ENCODE measurements at regions not wholly inside any gene's neighbourhood (a gene's known extent, or its start where the extent isn't known, plus 50 kb on each side); places are given as distances from the start of the nearest gene placed in this dataset.
A peak's percentile ranks its signal among the peaks of the same experiment; 100 is the strongest.

GRCh38 chr1:2866422-2867086, 65.1 kb upstream of the TTC34 start:
- DNase-seq = no peak

- DNase-seq = no peak
Observed at GRCh38 chr1:2867087-2867425, 65.6 kb upstream of the TTC34 start.

- DNase-seq = no peak
Observed at GRCh38 chr1:2867861-2868260, 66.4 kb upstream of the TTC34 start.

- DNase-seq = no peak
Observed at GRCh38 chr1:2868571-2869195, 67.2 kb upstream of the TTC34 start.

DNA sequence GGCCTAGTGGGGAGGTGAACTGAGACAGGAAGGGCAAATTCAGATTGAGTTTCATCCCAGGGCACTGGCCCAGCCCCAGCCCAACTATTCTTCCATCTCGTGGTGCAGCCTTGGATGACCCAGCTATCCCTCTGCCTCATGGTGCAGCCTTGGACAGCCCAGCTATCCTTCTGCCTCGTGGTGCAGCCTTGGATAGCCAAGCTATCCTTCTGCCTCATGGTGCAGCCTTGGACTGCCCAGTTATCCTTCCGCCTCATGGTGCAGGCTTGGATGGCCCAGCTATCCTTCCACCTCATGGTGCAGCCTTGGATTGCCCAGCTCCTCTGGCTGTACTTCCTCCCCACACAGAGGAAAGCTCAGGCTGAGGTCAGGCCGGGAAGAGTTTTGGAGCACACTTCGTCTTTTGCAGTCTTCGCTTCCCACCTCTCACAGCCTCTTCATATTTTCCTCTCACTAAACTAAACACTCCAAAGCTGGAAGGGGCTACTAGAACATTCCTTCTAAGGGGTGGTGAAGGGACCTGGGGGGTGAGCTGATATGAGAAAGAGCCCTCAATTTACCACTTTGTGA, 69.8 kb upstream of the TTC34 start:
- DNase-seq = no peak

DNA sequence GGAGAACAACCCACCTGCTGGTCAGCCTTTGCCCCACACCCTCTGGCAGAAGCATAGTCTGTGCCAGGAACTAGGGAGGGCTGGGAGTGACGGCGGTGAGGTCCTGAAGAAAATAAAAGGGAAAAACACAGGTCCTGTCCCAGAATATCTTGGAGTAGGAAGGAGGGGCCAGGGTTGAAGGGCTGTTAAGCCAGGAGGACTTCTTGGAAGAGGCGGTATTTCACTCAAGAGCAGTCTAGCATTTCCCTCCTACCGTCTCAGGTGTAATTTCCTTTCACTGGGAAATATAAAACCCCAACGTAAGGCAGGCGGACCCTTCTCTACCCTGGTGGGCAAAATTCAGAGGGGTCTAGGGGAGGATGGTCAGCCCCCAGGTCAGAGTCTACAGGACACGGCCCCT, 72.7 kb upstream of the TTC34 start:
- DNase-seq = no peak

- no peak for DNase-seq
Observed at GRCh38 chr1:2874607-2875480, 73.4 kb upstream of the TTC34 start.

DNA sequence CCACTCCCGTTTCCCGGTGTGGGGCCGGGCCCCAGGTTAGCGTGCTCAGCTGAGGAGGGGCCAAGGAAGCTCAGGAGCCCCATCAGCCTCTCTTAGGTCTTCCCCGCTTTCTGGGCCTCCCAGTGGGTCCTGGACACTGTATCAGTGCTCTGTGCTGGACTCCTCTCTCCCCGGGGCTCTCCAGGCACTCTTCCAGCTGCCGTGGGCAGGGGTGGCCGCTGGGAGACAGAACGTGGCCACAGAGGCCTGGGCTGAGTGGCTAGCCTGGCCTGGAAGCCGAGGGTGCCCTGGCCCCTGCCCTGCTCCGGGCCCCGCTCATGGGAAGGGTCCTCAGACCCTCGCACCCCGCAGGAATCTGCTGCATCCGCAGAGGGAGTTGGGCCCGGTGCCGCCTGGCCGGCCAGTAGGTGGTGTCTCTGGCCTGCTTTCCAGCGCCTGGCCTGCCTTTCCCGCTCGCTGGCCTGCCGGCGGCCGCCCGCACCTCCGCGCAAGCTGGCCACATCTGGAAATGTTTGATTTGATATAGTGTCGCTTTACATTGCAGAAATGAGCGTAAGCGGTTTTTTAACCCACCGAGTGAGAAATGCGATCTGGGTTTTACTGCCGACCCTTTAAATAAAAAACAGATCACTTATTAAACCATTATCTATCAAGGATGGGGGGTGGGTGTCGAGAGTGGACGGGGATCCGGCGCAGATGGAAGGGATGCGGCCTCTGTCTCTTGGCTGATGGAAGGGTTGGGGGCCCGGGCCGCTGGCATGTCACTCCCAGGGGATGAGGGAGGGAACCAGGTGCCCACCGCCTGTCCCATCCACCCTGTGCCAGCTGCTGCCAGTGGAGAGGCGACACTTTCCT, 74.4 kb upstream of the TTC34 start:
- peak in 1 of 2 experiments; percentile 3 for DNase-seq

DNA sequence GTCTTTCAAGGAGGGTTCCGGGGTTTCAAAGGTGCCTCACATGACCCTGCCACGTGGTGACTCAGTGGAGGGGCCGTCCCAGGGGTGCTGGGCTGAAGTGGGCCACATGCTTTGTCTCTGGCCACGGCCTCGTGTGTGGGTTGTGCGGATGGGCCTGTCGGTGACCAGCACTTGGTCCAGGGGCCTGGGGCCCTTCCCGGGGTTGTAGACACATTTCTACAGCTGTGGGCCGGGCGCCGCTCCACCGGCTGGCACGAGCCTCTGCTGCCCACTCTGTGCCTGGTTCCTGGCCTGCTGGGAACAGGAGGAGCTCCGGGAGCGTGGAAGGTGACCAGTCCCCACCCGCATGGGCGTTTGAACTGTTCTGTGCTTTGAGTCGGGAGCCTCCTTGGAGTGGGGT, 75.4 kb upstream of the TTC34 start:
- no peak for DNase-seq

- no peak for DNase-seq
Observed at GRCh38 chr1:2877391-2877790, 75.9 kb upstream of the TTC34 start.

DNA sequence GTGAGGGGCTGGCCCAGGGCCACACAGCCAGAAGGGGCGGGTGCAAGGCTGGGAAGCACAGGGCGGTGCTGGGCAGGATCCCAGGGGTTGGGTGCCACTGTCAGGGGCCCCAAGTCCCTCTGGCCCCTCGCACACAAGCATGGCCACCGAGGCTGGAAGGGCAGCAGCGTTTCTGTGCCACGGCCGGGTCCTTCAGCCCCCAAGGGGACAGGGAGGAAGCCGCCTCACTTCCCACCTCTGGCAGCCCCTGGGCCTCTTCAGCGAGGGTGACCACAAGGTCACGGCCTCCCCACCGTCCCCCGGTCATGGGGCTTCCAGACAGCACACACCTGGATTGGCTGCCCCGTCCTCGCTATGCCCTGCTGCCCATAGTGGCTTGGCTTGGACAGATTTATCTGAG, 77.1 kb upstream of the TTC34 start:
- no peak for DNase-seq

DNA sequence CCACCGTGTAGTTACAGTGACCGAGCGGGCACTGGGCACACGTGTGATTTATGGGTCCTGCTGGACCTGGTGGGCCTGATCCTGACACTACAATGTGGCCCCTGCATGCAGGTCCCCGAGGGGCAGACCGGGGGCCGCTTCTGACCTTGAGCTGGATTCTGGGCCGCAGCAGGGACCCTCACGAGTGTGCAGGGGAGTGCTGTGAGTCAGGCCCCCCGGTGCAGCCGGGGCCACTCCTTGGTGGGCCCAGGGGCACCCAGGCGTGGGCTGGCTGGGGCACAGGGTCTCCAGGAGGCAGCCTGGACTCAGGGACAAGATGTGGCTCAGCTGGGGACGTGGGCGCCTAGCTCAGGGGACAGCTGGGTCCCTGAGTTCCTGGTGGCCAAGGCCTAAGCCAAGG, 77.5 kb upstream of the TTC34 start:
- DNase-seq = no peak

DNA sequence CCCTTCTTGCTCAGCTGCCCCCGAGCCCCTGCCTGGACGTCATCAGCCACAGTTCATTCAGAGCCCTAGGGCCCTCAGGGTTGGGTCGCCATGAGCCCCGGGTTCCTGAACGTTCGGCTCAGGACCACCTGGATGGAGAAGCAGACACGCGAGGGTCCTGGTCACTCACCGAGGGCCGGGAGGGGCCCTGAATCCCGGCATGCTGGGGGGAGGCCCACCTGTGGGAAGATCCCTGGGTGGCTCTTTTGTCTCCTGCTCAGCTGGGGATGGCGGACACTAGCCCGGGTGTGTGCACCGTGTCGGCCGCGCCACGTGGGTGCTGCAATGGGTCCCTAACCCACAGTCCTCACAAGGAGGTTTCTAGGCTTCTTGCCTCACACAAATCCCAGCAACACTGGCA, 78.1 kb upstream of the TTC34 start:
- no peak for DNase-seq

DNA sequence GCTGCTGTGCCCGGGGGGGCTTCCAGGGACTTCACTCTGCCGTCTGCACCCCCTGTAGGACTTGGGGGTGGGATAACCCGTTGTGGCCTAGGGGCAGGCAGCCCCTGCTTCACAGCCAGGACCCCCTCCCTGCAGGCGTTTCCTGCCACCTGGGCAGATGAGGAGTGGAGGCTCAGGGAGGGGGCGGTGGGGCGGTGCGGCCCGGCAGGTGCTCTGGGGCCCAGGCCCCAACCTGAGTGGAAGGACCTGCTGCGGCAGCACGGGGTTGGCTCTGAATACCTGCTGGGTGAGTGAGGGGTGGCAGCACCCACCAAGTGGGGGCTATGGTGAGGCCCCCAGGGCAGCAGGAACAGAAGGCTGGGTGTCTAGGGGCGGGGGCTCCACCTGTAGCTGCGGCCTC, 78.6 kb upstream of the TTC34 start:
- no peak for DNase-seq

DNA sequence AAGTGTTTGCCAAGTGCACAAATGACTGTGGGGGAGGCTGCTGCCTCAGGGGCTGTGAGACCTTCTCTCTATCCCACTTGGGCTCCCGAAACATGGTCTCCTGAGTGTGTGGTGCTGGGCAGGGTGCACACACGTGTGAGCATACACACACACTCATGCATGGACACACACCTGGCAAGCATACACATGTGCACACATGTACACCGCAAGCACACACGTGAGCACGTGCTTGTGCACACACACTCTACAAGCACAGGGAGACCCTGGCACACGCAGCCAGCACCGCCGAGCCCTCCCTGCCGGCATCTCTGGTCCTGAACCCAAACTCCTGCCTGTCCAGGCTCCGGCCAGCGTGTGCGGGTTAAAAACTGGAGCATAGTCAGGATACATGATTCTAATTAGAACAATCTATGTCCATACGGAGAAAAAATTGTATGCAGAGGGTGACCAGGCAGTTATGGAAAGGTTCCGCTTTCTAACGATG, 79.4 kb upstream of the TTC34 start:
- DNase-seq = no peak

- DNase-seq = no peak
Observed at GRCh38 chr1:2881556-2881955, 80.1 kb upstream of the TTC34 start.

DNA sequence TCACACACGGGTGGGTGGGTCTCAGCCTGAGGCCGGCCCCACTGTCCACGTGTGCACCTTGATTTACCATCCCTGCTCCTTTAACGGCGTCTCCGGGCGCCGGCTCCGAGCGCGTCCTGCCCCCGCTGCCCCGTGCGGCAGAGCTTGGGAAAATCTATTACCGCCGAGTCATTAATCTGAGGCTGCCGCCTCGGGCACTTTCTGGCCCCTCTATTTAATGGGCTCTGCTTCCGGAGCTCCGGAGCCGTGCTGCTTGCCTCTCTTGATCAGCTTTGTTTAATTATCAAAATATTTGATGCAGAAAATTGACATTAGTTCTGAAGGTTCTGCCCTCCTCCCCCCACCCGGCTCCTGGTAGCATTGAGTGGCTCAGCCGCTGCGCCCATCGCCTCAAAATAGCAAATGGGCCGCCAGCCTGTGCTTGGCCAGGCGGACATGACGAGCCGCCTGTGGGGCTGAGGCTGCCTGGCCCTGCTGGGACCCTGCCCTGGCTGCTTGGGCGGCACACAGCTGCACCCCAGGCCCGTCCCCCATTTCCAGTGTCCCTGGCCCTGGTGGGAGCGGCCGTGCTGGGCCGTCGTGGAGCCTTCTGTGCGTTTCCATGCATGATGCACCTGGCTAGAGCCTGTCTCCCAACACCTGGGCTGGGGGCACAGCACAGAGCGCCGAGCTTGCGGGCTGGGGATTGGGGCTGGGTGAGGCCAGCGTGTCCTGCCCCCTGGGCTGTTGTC, 81.6 kb upstream of the TTC34 start:
- no peak for DNase-seq

- DNase-seq = no peak
Observed at GRCh38 chr1:2885001-2885400, 83.5 kb upstream of the TTC34 start.

DNA sequence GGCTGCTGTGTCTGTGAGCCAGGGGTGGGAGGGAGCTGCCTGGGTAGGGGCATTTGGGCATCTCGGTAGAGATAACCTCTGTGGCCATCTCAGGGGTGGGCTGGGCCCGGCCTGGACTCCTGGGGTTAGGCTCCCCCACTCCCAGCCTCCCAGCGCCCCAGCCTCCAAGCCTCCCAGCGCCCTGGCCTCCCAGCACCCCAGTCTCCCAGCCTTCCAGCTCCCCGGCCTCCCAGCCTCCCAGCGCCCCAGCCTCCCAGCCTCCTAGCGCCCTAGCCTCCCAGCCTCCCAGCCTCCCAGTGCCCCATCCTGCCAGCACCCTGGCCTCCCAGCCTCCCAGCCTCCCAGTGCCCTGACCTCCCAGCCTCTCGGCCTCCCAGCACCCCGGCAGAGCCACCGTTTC, 85.1 kb upstream of the TTC34 start:
- DNase-seq = no peak

GRCh38 chr1:2887941-2888855, 86.7 kb upstream of the TTC34 start:
- no peak for DNase-seq
